HG03520 (cell line): ENCODE measurements at regions not wholly inside any gene's neighbourhood (a gene's known extent, or its start where the extent isn't known, plus 50 kb on each side); places are given as distances from the start of the nearest gene placed in this dataset.
"Not testable (repeated sequence)": the region's sequence is repeated elsewhere in the genome, so short reads cannot be mapped to it uniquely, and the experiment has no call there.

Experiments used
- ATAC-seq: cut with Tn5 transposase; IDR thresholded peaks from one replicate; pipeline ENCODE4 v1.9.1; 2021; ENCODE audit warnings: mild to moderate bottlenecking, moderate library complexity; ENCODE audit not compliant: unreplicated experiment

GRCh38 chr5:62206150-62206829, 99.7 kb upstream of the KIF2A start:
- no peak for ATAC-seq

GRCh38 chr5:62208218-62208852, 97.7 kb upstream of the KIF2A start:
- no peak for ATAC-seq

GRCh38 chr5:62211405-62211804, 94.6 kb upstream of the KIF2A start:
- no peak for ATAC-seq

GRCh38 chr5:62212648-62213047, 93.4 kb upstream of the KIF2A start:
- ATAC-seq, result no peak

GRCh38 chr5:62214701-62215100, 91.3 kb upstream of the KIF2A start:
- no peak for ATAC-seq

GRCh38 chr5:62216603-62217002, 89.4 kb upstream of the KIF2A start:
- not testable (repeated sequence) for ATAC-seq

GRCh38 chr5:62217095-62217494, 88.9 kb upstream of the KIF2A start:
- not testable (repeated sequence) for ATAC-seq

GRCh38 chr5:62218860-62219259, 87.1 kb upstream of the KIF2A start:
- ATAC-seq, result not testable (repeated sequence)

- not testable (repeated sequence) for ATAC-seq
Measured at GRCh38 chr5:62221881-62222280, 84.1 kb upstream of the KIF2A start.

- not testable (repeated sequence) for ATAC-seq
Measured at GRCh38 chr5:62222305-62222704, 83.7 kb upstream of the KIF2A start.

GRCh38 chr5:62223312-62223670, 82.7 kb upstream of the KIF2A start:
- ATAC-seq, result peak; percentile 85

- ATAC-seq, result not testable (repeated sequence)
Measured at GRCh38 chr5:62224987-62225601, 80.9 kb upstream of the KIF2A start.

GRCh38 chr5:62230876-62231388, 75.1 kb upstream of the KIF2A start:
- not testable (repeated sequence) for ATAC-seq

- no peak for ATAC-seq
Measured at GRCh38 chr5:62231576-62231975, 74.4 kb upstream of the KIF2A start.

GRCh38 chr5:62232218-62232617, 73.8 kb upstream of the KIF2A start:
- not testable (repeated sequence) for ATAC-seq

GRCh38 chr5:62233083-62234046, 72.6 kb upstream of the KIF2A start:
- ATAC-seq, result peak; percentile 53

- ATAC-seq, result peak; percentile 63
Measured at GRCh38 chr5:62236593-62236992, 69.4 kb upstream of the KIF2A start.

- ATAC-seq, result not testable (repeated sequence)
Measured at GRCh38 chr5:62237944-62238343, 68.1 kb upstream of the KIF2A start.

GRCh38 chr5:62238584-62238983, 67.4 kb upstream of the KIF2A start:
- ATAC-seq, result not testable (repeated sequence)

- ATAC-seq, result not testable (repeated sequence)
Measured at GRCh38 chr5:62240494-62240893, 65.5 kb upstream of the KIF2A start.

- not testable (repeated sequence) for ATAC-seq
Measured at GRCh38 chr5:62242000-62242399, 64.0 kb upstream of the KIF2A start.
